ENCODE measurements at regions not wholly inside any gene's neighbourhood (a gene's known extent, or its start where the extent isn't known, plus 50 kb on each side); places are given as distances from the start of the nearest gene placed in this dataset.

DNA sequence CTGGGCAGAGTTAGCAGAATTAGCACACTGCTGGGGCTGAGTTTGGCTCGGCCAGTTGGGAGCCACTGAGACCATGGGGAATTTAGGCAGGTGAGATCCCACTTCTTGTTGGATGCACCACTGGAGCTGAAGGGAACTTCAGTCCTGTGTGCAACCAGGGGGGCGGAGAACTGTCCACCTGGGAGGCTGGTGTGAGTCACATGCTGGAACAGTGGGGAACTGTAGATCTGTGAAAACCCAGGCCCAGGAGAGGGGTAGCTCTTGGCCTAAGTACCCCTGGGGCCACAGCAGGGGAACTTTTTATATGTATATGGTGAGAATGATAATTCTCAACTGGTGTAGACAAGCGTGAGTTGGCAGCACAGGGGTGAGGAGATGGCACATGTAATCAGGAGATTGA is 237.5 kb upstream of the KIF2A start:
- H3K27ac ChIP-seq (ENCODE audit: low read depth, low read length) = no peak overlapping the region
- Mint-ChIP-seq H3K9me3 (no peaks in the 10 kb centered on the region), H3K36me3 (ENCODE audit: low read depth) (no peaks in the 10 kb centered on the region), H3K4me3 (no peak overlapping the region), H3K27ac (no peak overlapping the region), H3K27me3 (ENCODE audit: insufficient read depth) (no peaks in the 10 kb centered on the region), H3K4me1 (peaks cover 13% of the 10 kb centered on the region)
- TF ChIP-seq, protein P1, sequence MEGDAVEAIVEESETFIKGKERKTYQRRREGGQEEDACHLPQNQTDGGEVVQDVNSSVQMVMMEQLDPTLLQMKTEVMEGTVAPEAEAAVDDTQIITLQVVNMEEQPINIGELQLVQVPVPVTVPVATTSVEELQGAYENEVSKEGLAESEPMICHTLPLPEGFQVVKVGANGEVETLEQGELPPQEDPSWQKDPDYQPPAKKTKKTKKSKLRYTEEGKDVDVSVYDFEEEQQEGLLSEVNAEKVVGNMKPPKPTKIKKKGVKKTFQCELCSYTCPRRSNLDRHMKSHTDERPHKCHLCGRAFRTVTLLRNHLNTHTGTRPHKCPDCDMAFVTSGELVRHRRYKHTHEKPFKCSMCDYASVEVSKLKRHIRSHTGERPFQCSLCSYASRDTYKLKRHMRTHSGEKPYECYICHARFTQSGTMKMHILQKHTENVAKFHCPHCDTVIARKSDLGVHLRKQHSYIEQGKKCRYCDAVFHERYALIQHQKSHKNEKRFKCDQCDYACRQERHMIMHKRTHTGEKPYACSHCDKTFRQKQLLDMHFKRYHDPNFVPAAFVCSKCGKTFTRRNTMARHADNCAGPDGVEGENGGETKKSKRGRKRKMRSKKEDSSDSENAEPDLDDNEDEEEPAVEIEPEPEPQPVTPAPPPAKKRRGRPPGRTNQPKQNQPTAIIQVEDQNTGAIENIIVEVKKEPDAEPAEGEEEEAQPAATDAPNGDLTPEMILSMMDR (conservative IDR thresholded peaks at IDR 0.05) = no peak
- H3K9me3 ChIP-seq (ENCODE audit: control insufficient read depth, low read length) = no peaks in the 10 kb centered on the region
- DNase-seq = peak; percentile 68
- 82 to 95% methylated on average over 3 of the region's 3 CpGs for WGBS, 2 experiments (ENCODE audit: insufficient coverage in 1 of 2, insufficient read length in 1 of 2)
- H3K27me3 ChIP-seq (ENCODE audit: control insufficient read depth, insufficient read depth, low read length, poor library complexity, severe bottlenecking) = no peaks in the 10 kb centered on the region
- H3K4me1 ChIP-seq (ENCODE audit: control insufficient read depth, insufficient read depth, low read length) = no peaks in the 10 kb centered on the region
- H3K9ac ChIP-seq (ENCODE audit: extremely low read depth, low read length, poor library complexity, severe bottlenecking) = no peak overlapping the region
- H3K4me3 ChIP-seq (ENCODE audit: low read length) = no peak overlapping the region
- H3K36me3 ChIP-seq (ENCODE audit: control insufficient read depth, insufficient read depth, low read length) = no peaks in the 10 kb centered on the region

DNA sequence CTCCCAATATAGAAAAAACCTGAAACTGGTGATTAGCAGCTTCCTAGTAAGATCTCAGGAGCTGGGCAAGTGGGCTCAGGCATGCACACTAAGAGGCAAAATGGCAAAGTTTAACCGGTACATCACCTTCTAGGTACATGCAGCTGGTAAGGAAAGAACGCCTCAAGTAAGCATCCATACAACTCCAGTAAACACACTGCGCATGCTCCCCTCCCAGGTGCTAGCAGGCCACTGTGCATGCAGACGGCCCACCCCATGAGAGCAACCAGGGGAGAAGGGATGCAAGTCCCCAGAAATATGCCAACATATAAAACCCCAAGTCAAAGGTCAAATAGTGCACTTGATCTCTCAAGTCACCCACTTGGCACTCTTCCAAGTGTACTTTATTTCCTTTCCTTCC is 228.6 kb upstream of the KIF2A start:
- Histone ChIP-seq H3K4me1 (ENCODE audit: control insufficient read depth, insufficient read depth, low read length) (peaks cover 3% of the 10 kb centered on the region), H3K36me3 (ENCODE audit: control insufficient read depth, insufficient read depth, low read length) (no peaks in the 10 kb centered on the region), H3K27ac (ENCODE audit: low read depth, low read length) (no peak overlapping the region), H3K4me3 (ENCODE audit: low read length) (no peak overlapping the region), H3K9me3 (ENCODE audit: control insufficient read depth, low read length) (no peaks in the 10 kb centered on the region), H3K27me3 (ENCODE audit: control insufficient read depth, insufficient read depth, low read length, poor library complexity, severe bottlenecking) (no peaks in the 10 kb centered on the region), H3K9ac (ENCODE audit: extremely low read depth, low read length, poor library complexity, severe bottlenecking) (no peak overlapping the region)
- 50 to 67% methylated on average over 2 to 4 of the region's 4 CpGs for WGBS, 2 experiments (ENCODE audit: insufficient coverage in 1 of 2, insufficient read length in 1 of 2)
- TF ChIP-seq, protein P1 (conservative IDR thresholded peaks at IDR 0.05) = no peak
- no peak overlapping the region for H3K27ac Mint-ChIP-seq
- no peaks in the 10 kb centered on the region for H3K27me3 Mint-ChIP-seq (ENCODE audit: insufficient read depth)
- H3K4me3 Mint-ChIP-seq = no peak overlapping the region
- DNase-seq = peak; percentile 47
- no peaks in the 10 kb centered on the region for H3K36me3 Mint-ChIP-seq (ENCODE audit: low read depth)
- no peaks in the 10 kb centered on the region for H3K9me3 Mint-ChIP-seq
- peaks cover 51% of the 10 kb centered on the region for H3K4me1 Mint-ChIP-seq

DNA sequence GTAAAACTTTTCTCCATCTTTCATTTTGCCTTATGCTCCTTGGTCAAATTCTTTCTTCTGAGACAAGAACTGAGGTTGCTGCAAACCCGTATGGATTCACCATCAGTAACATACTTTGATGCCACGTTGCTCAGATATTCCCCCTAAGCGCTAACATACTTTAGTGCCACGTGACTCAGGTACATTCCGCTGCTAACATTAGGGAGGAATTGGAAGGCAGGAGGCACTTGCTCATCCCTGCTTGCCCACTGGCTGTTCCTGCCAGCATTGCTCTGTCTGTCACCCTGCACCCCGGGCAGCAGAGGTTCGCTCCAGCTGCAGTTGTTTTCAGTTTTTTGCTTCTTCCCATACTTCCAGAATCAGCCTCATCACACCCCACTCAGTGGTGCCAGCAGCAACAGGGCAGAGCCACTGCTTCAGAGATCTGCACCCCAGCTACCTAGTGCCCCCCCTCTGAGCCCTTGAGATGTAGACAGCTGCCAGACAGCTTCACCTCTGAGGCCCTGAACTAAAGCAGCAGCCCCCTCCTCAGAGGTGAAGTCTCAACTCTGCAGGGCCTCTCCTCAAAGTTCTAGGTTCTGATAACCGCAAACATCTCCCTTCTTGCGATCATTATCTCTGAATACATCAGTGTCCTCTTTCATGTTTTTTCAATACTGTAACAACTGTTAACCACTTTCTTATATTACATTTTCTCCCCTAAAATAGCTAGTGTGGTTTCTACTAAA is 228.0 kb upstream of the KIF2A start:
- Mint-ChIP-seq H3K9me3 (no peaks in the 10 kb centered on the region), H3K4me3 (no peak overlapping the region), H3K36me3 (ENCODE audit: low read depth) (no peaks in the 10 kb centered on the region), H3K4me1 (peaks cover 45% of the 10 kb centered on the region), H3K27ac (no peak overlapping the region), H3K27me3 (ENCODE audit: insufficient read depth) (no peaks in the 10 kb centered on the region)
- TF ChIP-seq, protein P1 (conservative IDR thresholded peaks at IDR 0.05) = no peak
- Histone ChIP-seq H3K36me3 (ENCODE audit: control insufficient read depth, insufficient read depth, low read length) (no peaks in the 10 kb centered on the region), H3K27me3 (ENCODE audit: control insufficient read depth, insufficient read depth, low read length, poor library complexity, severe bottlenecking) (no peaks in the 10 kb centered on the region), H3K4me3 (ENCODE audit: low read length) (no peak overlapping the region), H3K9ac (ENCODE audit: extremely low read depth, low read length, poor library complexity, severe bottlenecking) (no peak overlapping the region), H3K27ac (ENCODE audit: low read depth, low read length) (no peak overlapping the region), H3K4me1 (ENCODE audit: control insufficient read depth, insufficient read depth, low read length) (peaks cover 3% of the 10 kb centered on the region), H3K9me3 (ENCODE audit: control insufficient read depth, low read length) (no peaks in the 10 kb centered on the region)
- 74 to 75% methylated on average over 8 to 9 of the region's 9 CpGs for WGBS, 2 experiments (ENCODE audit: insufficient coverage in 1 of 2, insufficient read length in 1 of 2)
- peak; percentile 68 for DNase-seq
